Neural cell (in vitro differentiated cells): ENCODE measurements at regions not wholly inside any gene's neighbourhood (a gene's known extent, or its start where the extent isn't known, plus 50 kb on each side); places are given as distances from the start of the nearest gene placed in this dataset.

Experiments
- H2AFZ ChIP-seq: fragments of 200-600, 300-800 bp; sonication (generic), shearing (Covaris generic); 2 replicates; pipeline ENCODE4 v1.6.0; 2014; ENCODE audit warnings: low read depth, mild to moderate bottlenecking, antibody characterized with exemption, low read length, moderate library complexity
- H3F3A ChIP-seq: fragments of 200-600 bp; shearing (Covaris generic); 2 replicates; pipeline ENCODE4 v1.6.1; 2016; ENCODE audit warnings: mild to moderate bottlenecking, moderate library complexity, mixed read lengths, antibody characterized with exemption, low read length; ENCODE audit not compliant: insufficient read depth, poor library complexity, severe bottlenecking
- H3K27ac ChIP-seq: fragments of 200-600, 300-800 bp; sonication (generic), shearing (Covaris generic); 2 replicates; pipeline ENCODE4 v1.5.1; 2014; ENCODE audit warnings: mild to moderate bottlenecking, low read length, moderate library complexity
- H3K27me3 ChIP-seq: fragments of 300-800, 200-600 bp; sonication (generic), shearing (Covaris generic); 2 replicates; pipeline ENCODE4 v1.6.0; 2014; ENCODE audit warnings: mild to moderate bottlenecking, low read depth, low read length, moderate library complexity; ENCODE audit not compliant: insufficient read depth
- H3K36me3 ChIP-seq: fragments of 300-800, 200-600 bp; sonication (generic), shearing (Covaris generic); 2 replicates; pipeline ENCODE4 v1.5.1; 2014; ENCODE audit warnings: mild to moderate bottlenecking, antibody characterized with exemption, low read length, moderate library complexity; ENCODE audit not compliant: insufficient read depth
- H3K4me2 ChIP-seq: fragments of 300-800, 200-600 bp; sonication (generic), shearing (Covaris generic); 2 replicates; pipeline ENCODE4 v1.6.0; 2014; ENCODE audit warnings: mild to moderate bottlenecking, low read length
- H3K4me3 ChIP-seq: fragments of 300-800, 200-600 bp; sonication (generic), shearing (Covaris generic); 2 replicates; pipeline ENCODE4 v1.5.1; 2014; ENCODE audit warnings: mild to moderate bottlenecking, low read length, moderate library complexity
- H3K79me2 ChIP-seq: fragments of 200-600 bp; shearing (Covaris generic); replicated peaks from 2 replicates; pipeline ENCODE4 v1.6.0; 2014; ENCODE audit warnings: mild to moderate bottlenecking, low read length, moderate library complexity; ENCODE audit not compliant: insufficient read depth
- H3K9ac ChIP-seq: fragments of 300-800, 200-600 bp; sonication (generic), shearing (Covaris generic); 2 replicates; pipeline ENCODE4 v1.6.1; 2016; ENCODE audit warnings: mild to moderate bottlenecking, low read length, mixed read lengths
- H3K9me2 ChIP-seq: fragments of 200-600 bp; shearing (Covaris generic); 2 replicates; pipeline ENCODE4 v1.6.1; 2016; ENCODE audit warnings: mild to moderate bottlenecking, low read length, mixed read lengths; ENCODE audit not compliant: insufficient read depth
- H3K9me3 ChIP-seq: fragments of 200-600, 300-800 bp; sonication (generic), shearing (Covaris generic); 2 replicates; pipeline ENCODE4 v1.6.1; 2016; ENCODE audit warnings: mild to moderate bottlenecking, mixed run types, low read length, moderate library complexity, mixed read lengths
- H4K20me1 ChIP-seq: fragments of 200-600 bp; shearing (Covaris generic); 2 replicates; pipeline ENCODE4 v1.6.1; 2016; ENCODE audit warnings: mild to moderate bottlenecking, mixed run types; ENCODE audit not compliant: insufficient read depth
- CTCF ChIP-seq: fragments of 450-650 bp; IDR thresholded peaks from 2 replicates; pipeline ENCODE4 v1.5.1; 2014; ENCODE audit warnings: antibody characterized with exemption, mild to moderate bottlenecking, moderate library complexity; ENCODE audit not compliant: poor library complexity, severe bottlenecking
- EP300 ChIP-seq: fragments of 450-650 bp; conservative IDR thresholded peaks from 2 replicates; pipeline ENCODE4 v1.6.1; 2014; ENCODE audit warnings: antibody characterized with exemption, mild to moderate bottlenecking, moderate library complexity; ENCODE audit not compliant: poor library complexity, severe bottlenecking
- EZH2 ChIP-seq: fragments of 200-600, 300-800 bp; shearing (Covaris generic), sonication (generic); IDR thresholded peaks from 2 replicates; pipeline ENCODE4 v1.6.1; 2014; ENCODE audit warnings: antibody characterized with exemption, low read length, borderline replicate concordance, mild to moderate bottlenecking; ENCODE audit not compliant: insufficient read depth, poor library complexity, severe bottlenecking
- MXI1 ChIP-seq: fragments of 450-650 bp; conservative IDR thresholded peaks from 2 replicates; pipeline ENCODE4 v1.6.1; 2014; ENCODE audit warnings: antibody characterized with exemption, mild to moderate bottlenecking; ENCODE audit not compliant: poor library complexity, severe bottlenecking
- POLR2AphosphoS5 ChIP-seq: IDR thresholded peaks from 2 replicates; pipeline ENCODE4 v1.6.1; 2012
- RAD21 ChIP-seq: fragments of 450-650 bp; conservative IDR thresholded peaks from 2 replicates; pipeline ENCODE4 v1.6.1; 2014; ENCODE audit warnings: antibody characterized with exemption, mild to moderate bottlenecking, moderate library complexity
- SMC3 ChIP-seq: fragments of 450-650 bp; conservative IDR thresholded peaks from 2 replicates; pipeline ENCODE4 v1.6.1; 2014; ENCODE audit warnings: antibody characterized with exemption, mild to moderate bottlenecking, moderate library complexity; ENCODE audit not compliant: poor library complexity
- TAF1 ChIP-seq: IDR thresholded peaks from 2 replicates; pipeline ENCODE4 v1.6.1; 2012; ENCODE audit warnings: low read depth
- TF ChIP-seq, protein P1 (sequence below): IDR thresholded peaks from 2 replicates; pipeline ENCODE4 v1.6.1; 2012; ENCODE audit warnings: borderline replicate concordance

DNA sequence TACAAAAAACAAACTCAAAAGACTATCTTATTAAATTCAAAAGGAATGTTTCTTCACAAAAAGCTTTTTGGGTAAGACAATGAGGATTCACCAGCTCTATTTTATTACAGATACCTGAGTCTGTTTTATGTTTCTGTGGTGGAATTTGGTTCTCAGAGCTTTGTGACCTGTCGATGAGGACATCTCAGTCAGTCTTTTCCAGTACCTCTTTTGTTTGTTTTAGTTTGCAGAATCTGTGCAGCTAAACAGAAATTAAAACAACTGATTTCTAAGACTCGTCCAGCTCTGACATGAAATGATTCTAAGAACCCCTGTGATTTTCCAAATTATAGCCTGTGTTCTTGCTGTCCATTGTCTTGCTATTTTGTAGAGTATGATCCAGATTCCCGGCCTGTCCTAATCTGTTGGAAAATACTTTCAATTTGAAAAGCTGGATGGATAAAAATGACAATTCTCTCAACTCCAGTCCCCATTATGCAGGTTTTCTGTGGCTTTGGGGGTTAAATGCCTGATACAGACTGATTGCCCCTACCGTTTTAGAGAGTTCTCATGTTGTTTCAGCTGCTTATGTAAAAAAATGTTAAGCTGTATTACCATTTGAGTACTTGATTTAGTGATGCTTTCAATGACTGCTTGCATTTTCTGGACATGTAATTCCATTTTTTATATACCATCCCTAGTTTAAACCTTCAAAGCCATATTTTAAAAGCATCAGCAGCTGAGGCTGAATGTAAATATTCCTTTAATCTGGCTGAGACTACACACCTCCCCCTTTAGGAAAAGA, 94.2 kb upstream of the TAB2 start:
- Histone ChIP-seq H2AFZ (no peak overlapping the region), H3K27me3 (no peaks in the 10 kb centered on the region), H3K27ac (no peak overlapping the region), H4K20me1 (no peaks in the 10 kb centered on the region), H3K9me2 (no peaks in the 10 kb centered on the region), H3K9ac (no peak overlapping the region), H3K4me3 (no peak overlapping the region), H3K79me2 (no peaks in the 10 kb centered on the region), H3K36me3 (no peaks in the 10 kb centered on the region), H3K4me2 (no peak overlapping the region), H3F3A (no peaks in the 10 kb centered on the region), H3K9me3 (no peaks in the 10 kb centered on the region)
- TF ChIP-seq MXI1, result no peak
- no peak for TF ChIP-seq RAD21
- TF ChIP-seq EZH2, result no peak
- TF ChIP-seq, protein P1, sequence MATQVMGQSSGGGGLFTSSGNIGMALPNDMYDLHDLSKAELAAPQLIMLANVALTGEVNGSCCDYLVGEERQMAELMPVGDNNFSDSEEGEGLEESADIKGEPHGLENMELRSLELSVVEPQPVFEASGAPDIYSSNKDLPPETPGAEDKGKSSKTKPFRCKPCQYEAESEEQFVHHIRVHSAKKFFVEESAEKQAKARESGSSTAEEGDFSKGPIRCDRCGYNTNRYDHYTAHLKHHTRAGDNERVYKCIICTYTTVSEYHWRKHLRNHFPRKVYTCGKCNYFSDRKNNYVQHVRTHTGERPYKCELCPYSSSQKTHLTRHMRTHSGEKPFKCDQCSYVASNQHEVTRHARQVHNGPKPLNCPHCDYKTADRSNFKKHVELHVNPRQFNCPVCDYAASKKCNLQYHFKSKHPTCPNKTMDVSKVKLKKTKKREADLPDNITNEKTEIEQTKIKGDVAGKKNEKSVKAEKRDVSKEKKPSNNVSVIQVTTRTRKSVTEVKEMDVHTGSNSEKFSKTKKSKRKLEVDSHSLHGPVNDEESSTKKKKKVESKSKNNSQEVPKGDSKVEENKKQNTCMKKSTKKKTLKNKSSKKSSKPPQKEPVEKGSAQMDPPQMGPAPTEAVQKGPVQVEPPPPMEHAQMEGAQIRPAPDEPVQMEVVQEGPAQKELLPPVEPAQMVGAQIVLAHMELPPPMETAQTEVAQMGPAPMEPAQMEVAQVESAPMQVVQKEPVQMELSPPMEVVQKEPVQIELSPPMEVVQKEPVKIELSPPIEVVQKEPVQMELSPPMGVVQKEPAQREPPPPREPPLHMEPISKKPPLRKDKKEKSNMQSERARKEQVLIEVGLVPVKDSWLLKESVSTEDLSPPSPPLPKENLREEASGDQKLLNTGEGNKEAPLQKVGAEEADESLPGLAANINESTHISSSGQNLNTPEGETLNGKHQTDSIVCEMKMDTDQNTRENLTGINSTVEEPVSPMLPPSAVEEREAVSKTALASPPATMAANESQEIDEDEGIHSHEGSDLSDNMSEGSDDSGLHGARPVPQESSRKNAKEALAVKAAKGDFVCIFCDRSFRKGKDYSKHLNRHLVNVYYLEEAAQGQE, result no peak
- no peak for TF ChIP-seq TAF1
- TF ChIP-seq POLR2AphosphoS5, result no peak
- no peak for TF ChIP-seq EP300
- TF ChIP-seq SMC3, result no peak
- no peak for TF ChIP-seq CTCF

DNA sequence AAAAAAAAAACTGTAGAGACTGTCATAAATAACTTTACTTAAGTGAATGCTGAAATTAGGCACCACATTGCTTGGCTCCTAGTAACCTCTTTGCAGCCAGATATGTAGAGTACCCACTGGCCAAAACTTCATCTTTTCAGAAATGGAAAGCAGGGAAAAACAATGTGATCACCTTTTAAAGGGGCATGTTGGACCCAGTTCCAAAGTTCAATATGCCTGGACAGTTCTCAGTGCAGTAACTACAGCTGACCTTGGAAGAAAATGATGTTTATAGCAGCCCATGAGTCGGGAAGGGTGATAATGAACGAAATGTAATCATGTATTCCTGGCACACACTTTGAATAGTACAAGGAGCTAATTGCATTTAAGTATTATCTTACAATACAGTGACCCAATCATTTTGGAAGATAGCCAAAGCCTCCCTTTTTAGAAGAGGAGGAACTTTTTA, 93.6 kb upstream of the TAB2 start:
- no peaks in the 10 kb centered on the region for H3K9me2 ChIP-seq
- H4K20me1 ChIP-seq, result no peaks in the 10 kb centered on the region
- no peaks in the 10 kb centered on the region for H3F3A ChIP-seq
- H3K9me3 ChIP-seq, result no peaks in the 10 kb centered on the region
- H3K27ac ChIP-seq, result no peak overlapping the region
- no peak overlapping the region for H2AFZ ChIP-seq
- no peak for TF ChIP-seq EP300
- TF ChIP-seq EZH2, result no peak
- no peak for TF ChIP-seq POLR2AphosphoS5
- no peak for TF ChIP-seq RAD21
- no peak for TF ChIP-seq TAF1
- TF ChIP-seq SMC3, result no peak
- TF ChIP-seq, protein P1, result no peak
- TF ChIP-seq MXI1, result no peak
- TF ChIP-seq CTCF, result no peak
- no peaks in the 10 kb centered on the region for H3K79me2 ChIP-seq
- no peak overlapping the region for H3K9ac ChIP-seq
- no peak overlapping the region for H3K4me3 ChIP-seq
- no peaks in the 10 kb centered on the region for H3K27me3 ChIP-seq
- no peak overlapping the region for H3K4me2 ChIP-seq
- H3K36me3 ChIP-seq, result no peaks in the 10 kb centered on the region
